T-helper 2 cell treated with Interferon-gamma antibody and Interleukin-4, amounts not matched to agents 100 ng/mL and 5 ng/mL, for 36 hours (primary cell): ENCODE measurements at regions not wholly inside any gene's neighbourhood (a gene's known extent, or its start where the extent isn't known, plus 50 kb on each side); places are given as distances from the start of the nearest gene placed in this dataset.

Experiments
- intact Hi-C: fragments of 100-400 bp; cut with micrococcal nuclease; formaldehyde crosslinking; loops from one replicate; pipeline ENCODE4 v1.15.1; 2023

DNA sequence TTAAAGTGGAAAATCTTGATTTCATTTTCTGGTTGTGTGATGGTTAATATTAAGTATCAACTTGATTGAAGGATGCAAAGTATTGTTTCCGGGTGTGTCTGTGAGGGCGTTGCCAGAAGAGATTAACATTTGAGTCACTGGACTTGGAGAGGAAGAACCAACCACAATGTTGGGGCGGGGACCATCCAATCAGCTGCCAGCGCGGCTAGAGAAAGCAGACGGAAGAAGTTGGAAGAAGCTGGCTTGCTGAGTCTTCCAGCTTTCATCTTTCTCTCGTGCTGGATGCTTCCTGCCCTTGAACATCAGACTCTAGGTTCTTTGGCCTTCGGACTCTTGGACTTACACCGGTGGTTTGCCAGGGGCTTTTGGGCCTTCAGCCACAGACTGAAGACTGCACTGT lies 832.6 kb upstream of the TMPRSS15 start:
- intact Hi-C loops: no loop called here

GRCh38 chr21:19237608-19238007 lies 834.0 kb upstream of the TMPRSS15 start:
- intact Hi-C loops: no loop called here

DNA sequence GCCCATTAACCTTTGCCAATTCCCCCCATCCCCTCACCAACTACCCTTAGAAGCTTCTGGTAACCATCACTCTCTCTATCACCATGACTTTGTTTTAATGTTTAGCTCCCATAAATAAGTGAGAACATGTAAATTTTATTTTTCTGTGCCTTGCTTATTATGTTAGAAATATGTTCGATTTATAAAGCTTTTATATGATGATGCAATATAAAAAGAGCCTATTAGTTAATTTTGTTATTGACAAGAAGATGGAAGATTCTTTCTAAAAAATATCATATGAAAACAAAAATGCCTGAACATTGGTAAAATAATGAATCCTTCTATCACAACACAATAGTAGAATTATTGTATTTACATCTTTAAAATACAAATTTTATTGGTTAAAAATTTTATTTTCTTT lies 836.1 kb upstream of the TMPRSS15 start:
- intact Hi-C loops: no loop called here

DNA sequence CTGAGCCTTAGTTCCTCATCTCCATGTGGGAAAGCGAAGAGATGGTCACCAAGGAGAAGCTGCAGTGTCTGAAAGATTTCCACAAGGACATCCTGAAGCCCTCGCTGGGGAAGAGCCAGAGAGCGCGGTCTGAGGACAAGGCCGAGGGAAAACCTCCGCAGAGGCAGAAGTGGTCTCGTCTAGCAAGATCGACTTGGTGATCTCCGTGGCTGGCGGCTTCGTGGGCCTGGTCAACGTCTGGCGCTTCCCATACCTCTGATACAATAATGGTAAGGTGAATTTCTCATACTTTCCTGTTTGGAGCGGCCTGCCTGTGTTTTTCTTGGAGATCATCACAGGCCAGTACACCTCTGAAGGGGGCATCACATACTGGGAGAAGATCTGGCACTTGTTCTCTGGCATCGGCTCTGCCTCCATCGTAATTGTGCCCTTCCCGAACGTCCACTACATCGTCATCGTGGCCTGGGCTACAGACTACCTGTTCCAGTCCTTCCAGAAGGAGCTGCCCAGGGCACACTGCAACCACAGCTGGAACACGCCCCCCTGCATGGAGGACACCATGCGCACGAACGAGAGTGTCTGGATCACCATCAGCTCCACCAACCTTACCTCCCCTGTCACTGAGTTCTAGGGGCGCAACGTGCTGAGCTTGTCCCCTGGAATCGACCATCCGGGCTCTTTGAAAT lies 841.1 kb upstream of the TMPRSS15 start:
- intact Hi-C loops: no loop called here

- intact Hi-C loops: no loop called here
Observed at GRCh38 chr21:19245188-19245580, 841.6 kb upstream of the TMPRSS15 start.

- intact Hi-C loops: no loop called here
Observed at GRCh38 chr21:19246018-19246417, 842.4 kb upstream of the TMPRSS15 start.

DNA sequence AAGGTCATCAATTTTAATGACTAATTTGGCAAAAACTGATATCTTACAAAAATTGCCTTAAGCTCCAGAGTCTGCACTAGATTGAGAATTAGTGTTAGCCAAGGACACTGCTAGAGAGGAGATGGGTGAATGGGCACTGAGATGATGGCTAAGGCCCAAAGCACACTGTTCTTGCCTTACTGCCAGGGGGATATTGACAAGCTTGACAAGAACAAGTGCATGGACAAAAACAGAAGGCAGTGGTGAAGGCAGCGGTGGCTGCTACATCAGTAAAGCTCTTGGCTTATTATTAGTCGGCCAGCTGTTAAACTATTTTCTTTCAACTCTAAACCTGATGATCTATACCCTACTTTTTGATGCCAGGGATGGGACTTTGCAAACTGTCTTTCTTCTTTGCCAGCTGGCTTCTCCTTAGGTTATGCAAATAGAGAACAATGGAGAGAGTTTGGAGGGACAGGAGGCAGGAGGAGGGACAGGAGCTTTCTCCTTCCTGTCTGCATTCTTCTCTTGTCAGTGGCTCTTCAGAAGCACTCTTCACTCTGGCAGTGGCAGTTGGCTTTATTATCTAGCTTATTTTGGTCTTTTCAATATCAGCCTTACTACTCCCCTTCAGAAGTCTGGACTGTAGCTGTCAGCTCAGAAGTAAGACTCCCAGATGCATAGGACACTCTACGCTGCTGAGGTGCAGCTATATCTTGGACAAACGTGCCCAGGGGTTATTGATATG lies 853.5 kb upstream of the TMPRSS15 start:
- intact Hi-C loops: no loop called here

DNA sequence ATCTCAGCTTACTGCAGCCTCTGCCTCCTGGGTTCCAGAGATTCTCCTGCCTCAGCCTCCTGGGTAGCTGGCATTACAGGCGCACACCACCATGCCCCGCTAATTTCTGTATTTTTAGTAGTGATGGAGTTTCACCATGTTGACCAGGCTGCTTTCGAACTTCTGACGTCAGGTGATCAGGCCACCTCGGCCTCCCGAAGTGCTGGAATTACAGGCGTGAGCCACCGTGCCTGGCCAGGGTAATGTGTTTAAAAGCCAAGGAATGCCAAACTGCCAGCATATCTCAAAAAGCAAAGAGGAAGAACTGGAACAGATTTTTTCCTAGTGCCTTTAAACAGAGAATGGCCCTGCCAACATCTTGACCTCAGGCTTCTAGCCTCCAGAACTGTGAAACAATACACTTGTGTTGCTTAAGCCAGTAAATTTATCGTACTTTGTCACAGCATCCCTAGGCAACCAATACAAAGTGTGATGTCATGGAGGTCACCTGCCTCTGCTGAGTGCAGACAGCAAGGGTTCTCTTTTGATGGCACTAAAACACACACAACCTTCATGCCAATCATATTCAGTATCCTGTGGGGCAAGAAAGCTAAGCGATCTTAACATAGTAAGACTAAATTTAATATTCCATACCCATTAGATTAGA lies 858.3 kb upstream of the TMPRSS15 start:
- intact Hi-C loops: no loop called here

- intact Hi-C loops: no loop called here
Observed at GRCh38 chr21:19266636-19267035, 863.1 kb upstream of the TMPRSS15 start.

- intact Hi-C loops: no loop called here
Observed at GRCh38 chr21:19268686-19269085, 865.1 kb upstream of the TMPRSS15 start.

DNA sequence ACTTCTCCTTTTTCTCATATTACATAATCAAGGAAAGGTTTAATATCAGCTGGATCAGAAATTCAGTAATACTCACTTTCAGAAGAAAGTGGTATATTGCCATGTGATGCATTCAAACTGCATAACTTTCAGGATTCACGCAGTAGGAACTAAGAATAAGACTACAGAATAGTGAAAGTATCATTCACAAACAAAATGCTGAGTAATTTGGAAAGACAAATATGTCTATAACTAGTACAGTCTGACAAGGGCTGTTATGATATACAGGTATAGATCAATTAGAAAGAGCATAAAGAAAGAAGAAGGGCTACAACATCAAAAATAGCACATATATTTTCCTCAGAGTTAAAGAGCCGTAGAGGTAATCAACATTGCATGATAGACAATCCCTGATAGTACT lies 871.5 kb upstream of the TMPRSS15 start:
- intact Hi-C loops: no loop called here

DNA sequence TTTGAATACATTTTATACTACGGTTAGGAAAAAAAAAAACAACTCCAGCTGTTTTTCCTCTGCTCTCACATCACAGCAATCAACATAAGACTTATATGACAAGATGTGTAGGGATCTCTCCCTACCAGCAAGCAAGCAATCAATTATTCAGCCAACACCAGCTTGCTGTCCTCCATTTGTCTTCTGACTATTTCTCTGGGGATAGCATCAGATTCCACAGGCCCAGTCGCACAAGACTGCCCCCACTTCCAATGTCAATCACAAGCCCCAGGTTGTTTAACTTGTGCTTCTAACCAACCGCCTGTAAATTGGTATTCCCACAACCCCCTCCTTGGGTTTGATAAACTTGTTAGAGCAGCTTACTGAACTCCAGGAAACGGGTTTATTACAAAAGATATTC lies 873.1 kb upstream of the TMPRSS15 start:
- intact Hi-C loops: no loop called here

DNA sequence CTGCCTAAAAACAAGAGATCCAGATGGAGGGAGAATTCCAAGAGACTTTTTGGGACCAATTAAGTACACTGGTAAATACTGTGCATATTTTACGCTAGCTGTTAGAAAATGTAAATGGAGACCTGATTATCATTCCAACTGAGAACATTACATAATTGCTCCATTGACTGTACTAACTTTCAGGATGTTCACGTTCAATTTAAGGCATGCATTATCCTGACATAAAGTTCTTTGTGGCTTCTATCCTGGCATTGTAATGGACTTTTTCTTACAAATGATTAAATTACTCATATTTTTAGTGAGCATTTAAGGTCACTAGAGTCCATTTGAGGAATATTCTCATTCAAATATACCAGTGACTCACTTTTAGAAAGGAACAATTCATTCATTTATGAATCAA lies 883.3 kb upstream of the TMPRSS15 start:
- intact Hi-C loops: no loop called here

DNA sequence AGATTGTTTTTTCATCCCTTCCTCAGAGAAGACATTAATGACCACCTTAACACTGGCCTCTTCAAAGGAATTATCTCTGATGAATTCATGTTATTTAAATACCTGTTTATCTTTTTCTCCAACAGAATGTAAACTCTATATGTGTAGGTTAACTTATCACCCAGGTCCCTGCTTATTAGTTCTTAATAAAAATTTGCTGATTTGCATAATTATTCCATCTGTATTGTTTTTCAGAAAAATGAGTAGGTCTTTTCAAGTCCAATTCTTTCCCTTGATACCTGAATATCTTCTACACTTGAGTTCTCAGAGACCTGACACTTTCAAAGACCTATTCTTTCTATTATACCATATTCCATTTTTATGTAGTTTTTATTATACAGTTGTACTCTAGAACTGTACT lies 886.7 kb upstream of the TMPRSS15 start:
- intact Hi-C loops: no loop called here

DNA sequence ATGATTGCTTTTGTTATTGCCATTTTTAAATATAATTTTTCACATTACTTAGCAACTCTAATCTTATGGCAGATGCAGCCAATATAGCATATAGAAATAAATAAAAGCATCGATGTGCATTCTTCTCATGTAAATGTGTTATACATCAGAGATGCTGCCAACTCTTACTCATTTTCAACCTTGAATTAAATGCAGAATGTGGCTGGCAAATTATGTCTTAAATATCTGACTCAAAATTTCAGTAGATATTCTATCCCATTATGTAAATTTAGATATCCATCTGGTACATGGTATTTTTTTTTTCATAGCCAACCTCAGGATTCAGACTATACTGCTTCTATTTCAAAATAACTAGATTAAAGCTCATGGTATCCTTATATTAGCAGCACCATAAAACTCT lies 916.7 kb upstream of the TMPRSS15 start:
- intact Hi-C loops: no loop called here

DNA sequence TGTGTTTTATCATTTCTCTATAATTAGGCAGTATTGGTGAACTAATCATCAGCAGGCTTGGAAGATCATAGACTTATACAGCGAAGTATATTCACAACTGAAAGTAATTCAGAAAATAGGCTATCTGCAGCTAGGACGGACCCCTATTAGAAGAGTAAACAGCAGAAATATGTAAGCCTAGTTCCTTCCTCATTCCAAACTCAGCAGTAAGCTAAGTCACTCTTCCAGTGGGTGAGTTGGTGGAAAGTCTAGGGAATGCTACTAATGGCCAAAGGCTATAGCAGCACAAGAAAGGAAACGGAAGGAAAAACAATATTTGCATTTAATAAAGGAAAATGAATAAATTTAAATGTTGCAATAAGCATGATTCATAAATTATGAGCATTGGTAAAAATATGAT lies 918.1 kb upstream of the TMPRSS15 start:
- intact Hi-C loops: no loop called here

GRCh38 chr21:19322360-19322759 lies 918.8 kb upstream of the TMPRSS15 start:
- intact Hi-C loops: no loop called here

DNA sequence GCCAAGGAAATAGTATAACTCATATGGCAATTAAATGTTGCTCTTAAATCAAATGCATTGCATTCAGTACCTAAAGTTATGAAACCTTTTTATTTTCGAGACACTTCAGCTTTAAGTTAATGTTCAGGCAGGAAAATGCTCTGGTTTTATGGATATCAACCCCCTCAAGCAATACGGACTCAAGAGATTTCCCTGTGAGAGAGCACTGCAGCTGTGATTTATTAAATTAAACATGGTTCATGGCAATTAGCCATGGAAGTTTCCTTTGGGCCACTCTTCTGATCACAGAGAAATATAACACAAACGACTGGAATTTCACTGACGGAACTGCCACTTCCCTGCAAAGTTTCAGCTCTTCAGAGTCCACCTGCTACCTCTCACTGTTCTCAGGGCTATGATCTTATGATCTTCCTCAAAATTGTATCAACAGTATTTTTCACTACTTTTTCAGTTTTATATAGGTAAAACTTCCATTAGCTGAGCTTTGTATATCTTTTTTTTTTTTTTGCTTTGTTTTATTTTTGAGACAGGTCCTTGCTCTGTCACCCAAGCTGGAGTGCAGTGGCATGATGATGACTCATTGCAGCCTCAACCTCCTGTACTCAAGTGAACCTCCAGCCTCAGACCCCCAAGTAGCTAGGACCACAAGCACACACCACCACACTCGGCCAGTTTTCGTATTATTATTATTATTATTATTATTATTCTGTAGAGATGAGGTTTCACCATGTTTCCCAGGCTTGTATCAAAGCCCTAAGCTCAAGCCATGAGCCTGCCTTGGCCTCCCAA lies 923.1 kb upstream of the TMPRSS15 start:
- intact Hi-C loops: no loop called here

DNA sequence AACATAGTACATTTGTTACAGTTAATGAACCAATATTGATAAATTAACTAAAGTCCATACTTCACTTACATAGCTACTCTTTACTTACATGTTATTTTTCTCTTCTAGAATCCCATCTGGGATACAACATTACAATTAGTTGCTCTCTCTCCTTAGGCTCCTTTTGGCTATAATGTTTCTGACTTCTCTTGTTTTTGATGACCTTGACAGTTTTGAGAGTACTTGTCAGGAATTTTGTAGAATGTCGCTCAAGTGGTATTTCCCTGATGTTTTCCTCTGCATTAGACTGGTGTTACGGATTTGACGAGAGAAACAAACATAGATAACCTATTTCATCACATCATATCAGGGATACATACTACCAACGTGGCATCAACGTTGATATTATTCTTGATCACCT lies 925.4 kb upstream of the TMPRSS15 start:
- intact Hi-C loops: no loop called here

GRCh38 chr21:19340303-19340702 lies 936.7 kb upstream of the TMPRSS15 start:
- intact Hi-C loops: no loop called here

GRCh38 chr21:19340954-19341353 lies 937.4 kb upstream of the TMPRSS15 start:
- intact Hi-C loops: no loop called here

GRCh38 chr21:19343711-19344110 lies 940.1 kb upstream of the TMPRSS15 start:
- intact Hi-C loops: no loop called here
